Stimulated activated CD8-positive, alpha-beta memory T cell treated with anti-CD3 and anti-CD28 coated beads, Interleukin-2, amount 100 ng/mL, for 48 hours (primary cell): ENCODE measurements at regions not wholly inside any gene's neighbourhood (a gene's known extent, or its start where the extent isn't known, plus 50 kb on each side); places are given as distances from the start of the nearest gene placed in this dataset.

Experiments used
- DNase-seq, 2 donors: peaks; one replicate each; pipeline ENCODE4 v3.0.0-alpha.2; 2020; ENCODE audit warnings: low read depth in 2 of 2

DNA sequence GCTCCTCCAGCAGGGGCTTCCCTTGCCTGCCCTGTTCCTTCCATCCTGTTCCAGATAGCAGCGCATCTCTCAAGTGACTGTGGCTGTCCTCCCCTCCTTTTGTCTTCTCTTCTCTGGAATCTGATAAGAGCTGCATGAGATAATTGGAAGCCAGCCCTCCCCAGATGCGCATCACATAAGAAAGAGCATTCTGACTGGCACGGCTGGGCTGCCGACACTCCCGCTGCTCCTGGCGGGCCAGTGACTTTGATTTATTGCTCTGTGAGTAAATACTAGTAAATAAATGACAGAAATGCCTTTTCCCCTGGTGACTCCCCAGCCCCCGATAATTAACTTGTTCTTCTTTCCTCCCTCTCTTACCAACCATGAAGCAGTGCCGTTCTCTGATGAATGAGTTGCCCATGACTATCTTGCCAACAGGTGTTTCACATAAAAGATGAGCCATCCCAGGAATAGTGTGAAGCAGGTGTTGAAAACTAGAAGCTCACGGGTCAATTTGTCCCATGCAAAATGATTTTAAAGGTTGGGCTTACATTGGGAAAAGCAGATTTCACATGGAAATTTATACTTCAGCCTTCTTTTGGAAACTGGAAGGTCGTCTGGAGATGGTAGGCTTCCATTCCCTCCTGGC lies 212.3 kb downstream of the ERCC6L2 start:
- no peak for DNase-seq

DNA sequence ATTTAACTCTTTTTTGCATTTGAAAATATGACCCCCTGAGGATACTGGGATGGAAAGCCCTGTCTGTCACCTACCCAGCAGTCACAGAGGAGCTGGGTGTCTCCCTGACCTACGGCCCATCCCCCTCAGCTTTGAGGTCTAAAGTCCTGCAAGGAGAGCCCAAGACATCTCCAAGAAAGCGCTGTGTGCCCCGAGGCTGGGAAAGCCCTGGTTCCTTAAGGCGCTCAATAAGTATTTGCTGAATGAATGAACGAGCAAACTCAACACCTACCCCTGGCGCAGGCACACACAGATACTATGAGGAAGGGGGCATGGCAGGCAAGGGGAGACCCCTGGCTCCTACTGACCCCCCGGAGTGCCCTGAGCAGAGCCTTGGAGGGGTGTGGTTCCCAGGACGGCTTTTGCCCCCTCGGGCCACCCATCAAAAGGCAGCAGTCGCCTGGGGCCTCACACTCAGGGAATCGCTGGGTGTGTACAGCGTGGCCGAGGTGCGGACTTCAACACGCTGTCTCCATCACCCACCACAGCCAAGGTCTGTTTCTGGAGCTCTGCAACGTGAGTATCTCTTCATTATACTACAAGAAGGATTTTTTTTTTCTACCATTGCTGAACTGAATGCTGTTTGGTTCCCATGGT lies 211.6 kb downstream of the ERCC6L2 start:
- no peak for DNase-seq

DNA sequence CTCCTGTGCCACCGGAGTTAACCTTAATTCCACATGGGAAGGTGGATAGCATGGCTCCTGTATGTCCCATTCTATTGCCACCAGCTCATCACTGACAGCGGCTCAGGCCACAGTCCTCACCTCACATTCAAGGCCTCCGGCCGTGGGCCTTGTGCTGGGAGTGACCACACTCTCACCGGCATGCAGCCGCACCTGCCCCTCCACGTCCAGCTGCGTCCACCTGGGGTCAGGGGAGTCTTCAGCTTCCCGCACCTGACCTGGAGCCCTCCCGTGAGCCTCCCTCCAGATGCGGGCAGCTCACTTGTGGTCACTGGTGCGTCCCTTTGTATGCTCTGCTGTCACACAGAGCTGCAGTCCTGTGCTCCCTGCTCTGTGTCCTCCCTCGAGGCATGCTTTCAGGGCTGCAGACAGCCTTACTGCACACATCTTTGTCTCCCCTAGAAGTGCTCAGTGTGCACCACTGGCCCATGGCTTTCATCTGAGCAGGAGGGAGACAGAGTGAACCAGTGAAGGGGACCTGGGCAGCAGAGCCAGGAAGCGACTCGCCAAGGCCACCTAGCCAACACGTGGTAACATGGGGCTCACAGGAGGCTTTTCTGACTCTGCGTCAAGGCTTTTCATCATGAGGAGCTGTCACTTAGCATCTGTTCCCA lies 210.1 kb downstream of the ERCC6L2 start:
- no peak for DNase-seq

DNA sequence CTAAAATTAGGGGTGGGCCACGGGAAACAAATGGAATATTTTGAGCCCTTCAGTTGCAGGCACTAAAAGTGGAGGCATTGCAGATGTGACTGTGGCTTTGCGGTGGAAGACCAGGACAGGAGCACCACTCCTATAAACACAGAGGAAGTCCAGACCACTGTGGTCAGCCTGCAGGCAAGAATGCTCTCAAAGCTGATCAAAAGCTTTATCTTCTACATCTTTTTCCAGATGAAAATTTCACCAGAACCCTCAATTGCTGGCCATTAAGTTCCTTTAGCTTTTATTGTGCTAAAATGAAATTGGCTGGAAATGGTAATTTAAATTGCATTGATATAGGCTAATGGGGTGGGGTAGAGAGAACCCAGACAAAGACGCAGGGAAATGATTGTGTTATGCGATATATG lies 208.8 kb downstream of the ERCC6L2 start:
- no peak for DNase-seq

DNA sequence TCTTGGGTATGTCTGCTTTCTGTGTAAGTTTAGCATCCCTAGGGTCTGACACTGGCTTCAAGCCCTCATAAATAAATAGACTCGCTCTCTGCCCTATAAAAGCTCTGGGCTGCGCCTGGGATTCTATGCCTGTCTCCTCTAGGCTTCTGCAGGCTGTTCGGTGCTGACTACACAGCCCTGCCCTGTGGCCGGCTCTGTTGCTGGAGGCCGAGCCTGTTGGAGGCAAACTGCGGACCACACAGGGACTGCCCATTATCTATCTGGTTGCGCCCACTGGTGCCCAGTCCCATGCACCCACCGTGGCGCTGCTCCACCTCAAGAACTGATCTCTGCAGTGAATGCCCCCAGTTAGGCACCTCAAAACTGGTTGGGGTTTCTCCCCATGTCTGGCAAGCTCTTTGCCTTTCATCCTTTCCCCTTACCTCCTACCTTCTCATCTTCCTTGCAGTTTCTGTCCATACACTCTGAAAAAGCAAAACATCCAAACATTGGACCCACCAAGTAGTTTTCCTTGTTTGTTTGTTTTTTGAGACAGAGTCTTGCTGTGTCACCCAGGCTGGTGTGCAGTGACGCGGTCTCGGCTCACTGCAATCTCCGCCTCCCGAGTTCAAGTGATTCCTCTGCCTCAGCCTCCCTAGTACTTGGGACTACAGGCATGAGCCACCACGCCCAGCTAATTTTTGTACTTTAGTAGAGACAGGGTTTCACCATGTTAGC lies 207.2 kb downstream of the ERCC6L2 start:
- DNase-seq: no peak

DNA sequence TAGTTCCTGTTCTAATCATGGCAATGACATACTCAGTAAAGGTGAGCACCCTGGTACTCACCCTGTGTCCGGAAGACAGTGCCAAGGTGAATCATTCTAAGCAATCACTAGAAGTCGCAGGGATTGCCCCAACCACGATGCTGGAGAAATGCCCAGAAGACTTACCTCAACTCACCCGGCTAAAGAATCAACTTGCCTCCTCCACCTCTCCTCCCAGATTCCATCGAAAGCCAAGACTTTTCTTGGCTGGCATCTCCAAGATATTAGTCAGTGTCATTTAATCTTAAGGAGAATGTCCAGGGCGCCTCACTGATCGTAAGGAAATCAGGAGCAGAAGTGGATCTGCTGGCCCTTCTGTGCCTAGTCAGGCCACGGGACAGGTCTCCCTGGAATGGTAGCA lies 204.9 kb downstream of the ERCC6L2 start:
- no peak for DNase-seq

DNA sequence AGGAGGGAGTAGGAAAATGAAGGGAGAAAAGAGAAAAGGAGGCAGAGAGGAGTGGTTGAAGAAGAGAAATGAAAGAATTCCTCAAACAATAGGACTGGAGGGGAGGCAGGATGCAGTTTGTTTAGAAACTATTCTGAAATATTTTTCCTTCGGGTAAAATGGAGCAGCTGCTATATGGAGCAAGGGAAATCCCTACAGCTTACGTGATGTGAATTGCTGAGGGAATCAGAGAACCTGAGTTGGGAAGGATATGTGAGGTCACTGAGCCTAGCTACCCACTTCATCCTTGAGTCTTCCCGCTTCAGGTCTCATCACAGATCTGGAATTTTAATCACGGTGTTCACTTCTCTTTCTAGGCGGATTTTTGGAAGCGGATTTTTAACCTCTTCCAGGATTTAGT lies 204.3 kb downstream of the ERCC6L2 start:
- no peak for DNase-seq

DNA sequence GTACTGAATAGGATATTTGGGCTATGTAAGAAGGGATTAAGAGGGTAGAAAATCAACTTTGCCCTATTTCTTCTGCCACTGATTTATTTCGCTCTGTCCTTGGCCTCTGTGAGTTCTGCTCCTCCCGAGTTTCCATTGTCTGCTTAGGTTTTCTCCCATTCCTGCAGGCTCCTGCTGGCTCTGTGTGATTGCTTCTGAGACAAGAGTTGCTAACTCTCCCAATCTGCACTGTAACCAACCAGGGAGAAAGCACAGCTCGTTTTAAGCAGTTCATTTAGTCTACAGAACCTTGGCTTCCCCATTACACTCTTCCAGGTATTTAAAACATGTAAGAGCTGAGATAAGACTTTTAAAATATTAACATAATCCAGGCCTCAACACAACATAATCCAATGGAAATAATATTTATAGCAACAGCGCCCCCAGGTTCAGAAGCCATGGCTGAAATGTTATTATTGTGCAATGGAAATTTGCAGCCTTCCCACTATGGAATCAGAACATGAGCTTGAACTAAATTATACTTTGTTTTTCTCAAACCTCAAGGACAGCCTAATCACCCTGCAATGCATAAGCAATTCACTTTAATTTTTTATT lies 203.5 kb downstream of the ERCC6L2 start:
- DNase-seq: no peak

DNA sequence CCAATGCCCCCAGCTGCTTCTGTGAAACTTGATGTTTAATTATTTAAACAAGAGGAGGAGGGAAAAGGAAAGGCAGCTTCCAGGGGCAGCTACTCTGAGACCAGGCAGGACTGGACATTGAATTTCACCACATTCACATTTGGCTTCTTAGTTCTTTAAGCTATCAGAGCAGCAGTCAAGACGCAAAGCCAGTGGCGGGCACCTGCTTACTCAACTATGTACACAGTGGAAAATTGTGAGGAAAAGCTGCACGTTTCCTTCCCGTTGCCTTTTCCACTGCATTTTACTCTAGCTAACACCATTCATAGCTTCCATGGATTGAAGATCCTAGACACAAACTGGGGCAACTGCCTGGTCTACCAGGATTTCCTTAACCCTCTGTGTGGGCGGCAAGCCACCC lies 200.3 kb downstream of the ERCC6L2 start:
- no peak for DNase-seq

DNA sequence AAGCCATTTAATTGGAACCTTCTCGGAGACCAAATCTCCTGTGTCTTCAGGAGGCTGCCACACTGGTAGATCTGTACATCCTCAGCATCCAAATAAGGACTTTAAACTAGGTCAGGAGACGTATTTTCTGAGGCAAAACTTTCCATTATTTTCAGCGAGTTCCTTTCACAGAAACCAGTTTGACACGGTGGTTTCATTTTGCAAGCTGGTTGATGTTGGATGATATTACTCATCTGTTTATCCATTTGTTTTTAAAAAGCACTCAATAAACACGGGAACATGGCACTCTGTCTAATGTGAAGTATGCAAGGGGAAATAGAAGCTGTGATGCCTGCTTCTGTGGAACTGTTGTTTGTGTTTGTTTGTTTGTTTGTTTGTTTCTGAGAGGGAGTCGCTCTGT lies 199.6 kb downstream of the ERCC6L2 start:
- DNase-seq: no peak

DNA sequence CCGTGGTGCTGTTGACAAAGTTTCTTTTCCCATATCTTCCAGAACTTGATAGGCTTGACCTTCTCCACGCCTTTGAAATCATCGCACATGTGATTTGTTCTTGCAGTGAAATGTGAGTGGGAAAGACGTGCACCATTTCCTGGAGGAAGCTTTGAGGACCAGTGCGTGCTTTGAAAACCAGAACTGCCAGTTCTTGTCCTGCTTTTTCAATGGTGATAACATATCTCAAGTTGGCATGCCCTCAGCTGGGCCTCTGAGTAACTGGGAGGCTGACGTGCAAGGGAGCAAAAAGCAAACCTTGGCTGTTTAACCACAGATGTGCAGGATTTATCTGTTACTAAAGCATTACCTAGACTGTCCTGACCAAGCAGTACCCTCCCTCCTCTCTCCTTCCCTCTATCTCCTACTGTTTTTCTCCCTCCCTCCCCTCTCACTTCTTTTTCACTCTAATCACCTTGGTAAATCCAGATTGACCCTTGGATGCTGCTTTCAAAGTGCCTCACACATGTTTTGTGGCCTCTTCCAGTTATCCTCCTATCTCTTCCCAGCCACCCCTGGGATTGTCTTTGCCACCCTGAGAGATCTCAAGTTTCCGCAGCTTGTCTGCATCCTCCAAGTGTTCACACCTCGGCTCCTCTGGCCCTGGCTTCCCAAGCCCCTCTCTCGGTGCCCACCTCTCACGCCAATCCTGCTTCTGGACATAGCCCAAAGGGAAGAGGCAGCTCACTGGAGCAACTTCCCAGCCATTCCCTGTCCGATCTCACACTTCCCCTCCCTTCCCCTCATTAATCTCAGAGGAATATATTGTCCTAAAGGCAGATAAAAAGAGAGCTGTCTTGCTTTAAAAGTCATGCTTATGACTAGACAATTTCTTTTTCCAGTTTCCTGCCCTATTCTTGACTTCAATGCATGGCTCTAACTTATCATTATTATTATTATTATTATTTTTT lies 198.3 kb downstream of the ERCC6L2 start:
- DNase-seq: no peak

DNA sequence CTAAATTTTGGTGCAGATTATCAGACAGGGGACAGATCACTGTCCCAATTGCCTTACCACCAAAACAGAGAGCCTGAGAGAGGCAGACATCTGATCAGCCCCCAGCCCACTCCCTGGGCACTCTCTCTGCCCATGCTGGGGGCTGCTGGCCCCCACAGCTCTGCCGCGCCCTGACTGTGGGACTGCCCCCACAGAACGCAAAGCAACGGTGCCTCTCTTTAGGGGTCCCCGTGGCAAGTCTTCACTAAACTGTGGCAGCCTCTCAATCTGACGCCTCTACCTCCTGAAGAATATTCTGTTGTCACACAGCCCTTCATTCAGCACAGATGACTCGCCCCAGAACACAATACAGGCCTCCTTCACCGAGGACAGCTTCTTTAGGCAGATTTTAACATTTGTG lies 197.4 kb downstream of the ERCC6L2 start:
- no peak for DNase-seq

DNA sequence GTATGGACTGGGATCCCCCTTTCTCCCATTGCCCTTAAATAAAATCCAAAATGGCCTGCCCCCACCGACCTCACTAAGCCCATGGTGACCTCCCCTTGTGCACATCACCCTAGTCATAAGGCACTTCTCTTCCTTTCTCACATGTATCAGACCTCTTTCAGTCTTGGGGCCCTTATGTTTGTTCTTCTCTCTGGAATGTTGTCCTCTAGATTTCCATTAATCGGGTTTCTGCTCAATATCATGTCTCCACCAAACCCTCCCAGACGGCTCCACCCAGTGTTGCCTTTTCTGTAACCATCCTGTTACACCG lies 196.3 kb downstream of the ERCC6L2 start:
- DNase-seq: no peak

DNA sequence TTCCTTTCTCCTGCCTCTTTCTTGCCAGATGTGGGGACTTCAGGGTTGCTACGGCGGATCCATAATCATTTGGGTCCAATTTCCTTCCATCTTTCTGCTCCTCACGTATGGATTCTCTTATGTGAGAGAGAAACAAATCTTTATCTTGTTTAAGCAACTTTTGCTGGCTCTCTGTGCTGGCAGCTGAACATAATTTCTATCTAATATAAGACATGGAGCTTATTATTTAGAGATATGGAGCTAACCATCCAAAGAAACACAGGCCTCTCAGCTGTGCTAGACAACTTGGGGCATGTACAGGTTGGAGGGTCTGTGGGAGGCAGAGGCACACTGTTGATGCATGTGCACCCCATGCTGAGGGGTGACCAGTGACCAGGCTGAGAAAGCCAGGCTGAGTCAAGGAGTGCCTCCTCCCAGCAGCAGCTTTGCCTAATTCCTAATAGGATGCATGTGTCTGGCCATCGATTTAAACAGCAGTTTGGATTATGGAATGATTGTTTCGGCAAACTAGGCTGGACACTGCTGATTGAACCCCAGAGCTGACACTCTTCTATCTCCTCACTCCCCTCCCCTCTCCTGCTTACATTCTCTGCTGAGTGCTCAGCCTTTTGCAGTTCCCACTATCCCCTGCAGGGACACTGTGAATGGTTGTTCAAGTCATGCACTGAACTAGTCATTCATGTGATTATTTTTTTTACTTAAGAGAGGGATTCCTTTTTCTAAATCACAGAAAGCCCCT lies 195.8 kb downstream of the ERCC6L2 start:
- no peak for DNase-seq

DNA sequence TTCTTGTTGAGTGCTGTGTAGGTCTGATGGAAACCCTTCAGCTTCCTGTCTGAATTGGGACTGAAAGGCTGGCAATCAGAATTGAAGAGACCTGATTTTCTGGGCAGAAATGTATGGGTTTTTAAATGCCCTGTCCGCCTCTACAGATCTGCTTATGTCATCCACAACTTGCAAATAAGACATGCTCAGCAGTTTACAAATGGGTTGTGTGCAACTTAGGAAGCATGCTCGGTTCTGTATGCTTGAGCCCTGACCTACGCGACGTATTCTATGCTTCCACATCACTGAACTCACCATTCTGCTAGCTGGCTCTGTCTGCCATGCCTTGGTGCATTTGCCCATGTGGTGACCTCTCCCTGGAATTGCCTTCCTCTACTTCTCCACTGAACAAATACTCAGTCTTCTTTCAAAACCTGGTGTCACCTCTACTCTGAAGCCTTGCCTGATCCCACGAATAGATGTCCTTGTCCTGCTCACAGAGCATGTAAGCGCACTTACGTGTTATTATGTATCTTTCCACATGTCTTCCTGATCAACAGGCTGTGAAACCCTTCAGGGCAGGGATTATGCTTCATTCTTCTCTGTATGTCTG lies 194.2 kb downstream of the ERCC6L2 start:
- no peak for DNase-seq

DNA sequence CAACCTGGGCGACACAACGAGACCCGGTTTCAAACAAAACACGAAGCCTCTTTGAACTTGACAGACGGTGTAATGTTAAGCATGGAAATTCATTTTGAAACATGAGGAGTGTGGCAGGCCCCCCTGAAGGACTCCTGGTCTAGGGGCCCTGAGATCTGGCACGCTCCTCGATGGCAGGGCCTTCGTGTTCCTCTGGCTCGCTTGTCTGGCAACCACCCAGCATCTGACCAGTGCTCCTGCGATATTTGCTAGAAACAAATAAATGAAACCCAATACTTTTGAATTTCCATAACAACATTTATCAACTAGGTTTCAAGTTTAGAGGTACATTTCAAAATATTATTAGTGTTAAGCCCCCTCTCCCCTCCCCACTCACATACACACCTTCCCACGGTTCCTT lies 193.0 kb downstream of the ERCC6L2 start:
- DNase-seq: no peak

DNA sequence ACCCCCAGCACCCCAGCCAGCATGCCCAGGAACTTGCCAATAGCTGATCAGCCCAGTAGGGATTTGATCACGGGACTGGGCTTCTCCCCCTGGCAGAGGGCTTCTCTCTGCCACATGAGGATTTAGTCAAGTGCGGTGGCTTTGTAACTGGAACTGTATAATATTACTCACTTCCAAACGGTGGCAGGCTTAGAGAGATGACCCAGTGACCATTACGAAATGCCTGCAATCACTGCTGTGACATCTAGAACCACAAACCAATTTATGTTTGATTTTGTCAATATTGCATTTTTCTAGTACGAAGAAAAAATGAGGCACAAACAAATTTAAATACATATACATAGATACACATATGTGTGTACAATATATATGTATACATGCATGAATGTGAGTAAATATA lies 192.1 kb downstream of the ERCC6L2 start:
- no peak for DNase-seq

DNA sequence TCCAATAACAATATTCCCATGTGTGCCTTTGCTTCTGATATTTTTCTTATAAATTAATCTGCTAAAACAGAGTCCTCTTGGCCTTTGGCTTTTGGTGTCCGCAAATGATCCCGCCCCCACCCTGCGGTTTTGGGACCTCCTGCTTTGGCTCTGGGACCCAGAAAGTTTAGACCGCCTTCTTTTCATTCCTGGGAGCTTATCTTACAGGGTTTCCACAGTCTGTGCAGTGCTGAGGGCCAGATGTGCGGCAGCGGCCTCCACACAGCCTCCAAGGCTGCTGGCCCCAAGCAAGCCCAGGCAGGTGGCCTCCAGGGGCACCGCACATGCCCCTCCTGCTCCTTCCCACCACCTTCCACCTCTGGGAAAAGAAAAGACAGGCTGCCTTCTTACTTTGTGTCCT lies 191.5 kb downstream of the ERCC6L2 start:
- DNase-seq: no peak

DNA sequence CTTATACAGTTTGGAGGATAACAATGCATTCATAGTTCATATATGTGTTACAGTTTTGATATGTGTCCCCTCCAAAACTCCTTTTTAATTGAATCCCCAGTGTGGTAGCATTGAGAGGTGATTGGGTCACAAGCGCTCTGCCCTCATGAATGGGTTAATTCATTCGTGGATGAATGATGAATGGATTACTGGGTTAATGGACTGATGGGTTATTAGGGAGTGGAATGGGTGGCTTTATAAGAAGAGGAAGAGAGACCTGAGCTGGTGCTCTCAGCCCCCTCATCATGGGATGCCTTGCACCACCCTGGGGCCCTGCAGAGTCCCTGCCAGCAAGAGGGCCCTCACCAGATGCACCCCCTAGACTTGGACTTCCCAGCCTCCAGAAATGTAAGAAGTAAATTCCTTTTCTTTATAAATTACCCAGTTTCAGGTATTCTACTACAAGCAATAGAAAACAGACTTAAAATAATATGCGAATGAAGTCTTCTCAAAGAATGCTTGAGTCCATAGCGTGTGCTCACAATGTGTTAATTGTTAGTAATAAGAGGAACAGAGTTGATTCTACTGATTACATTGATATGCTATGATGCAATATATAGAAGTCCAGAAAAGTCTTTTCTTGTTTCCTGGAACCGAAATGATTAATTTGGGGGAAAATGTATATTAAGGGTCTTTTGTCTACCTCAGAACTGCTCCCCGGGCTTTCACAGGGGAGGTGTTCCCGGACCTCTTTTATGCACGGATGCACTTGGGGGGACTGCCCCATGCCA lies 190.2 kb downstream of the ERCC6L2 start:
- DNase-seq: no peak
